GM19043 (cell line): ENCODE measurements at regions not wholly inside any gene's neighbourhood (a gene's known extent, or its start where the extent isn't known, plus 50 kb on each side); places are given as distances from the start of the nearest gene placed in this dataset.
"Not testable (repeated sequence)": the region's sequence is repeated elsewhere in the genome, so short reads cannot be mapped to it uniquely, and the experiment has no call there.

ENCODE experiments used
- ATAC-seq: cut with Tn5 transposase; IDR thresholded peaks from one replicate; pipeline ENCODE4 v1.9.1; 2021; ENCODE audit warnings: low read depth; ENCODE audit not compliant: unreplicated experiment

GRCh38 chr18:1774261-1774660 is 797.0 kb downstream of the METTL4 start:
- no peak for ATAC-seq

- no peak for ATAC-seq
Observed at GRCh38 chr18:1777843-1778242, 793.5 kb downstream of the METTL4 start.

- ATAC-seq, result no peak
Observed at GRCh38 chr18:1778496-1779178, 792.7 kb downstream of the METTL4 start.

GRCh38 chr18:1779587-1779986 is 791.7 kb downstream of the METTL4 start:
- ATAC-seq, result no peak

GRCh38 chr18:1784113-1784512 is 787.2 kb downstream of the METTL4 start:
- ATAC-seq, result no peak

- not testable (repeated sequence) for ATAC-seq
Observed at GRCh38 chr18:1785980-1786379, 785.3 kb downstream of the METTL4 start.

- ATAC-seq, result no peak
Observed at GRCh38 chr18:1796636-1797035, 774.7 kb downstream of the METTL4 start.

GRCh38 chr18:1797235-1797634 is 774.1 kb downstream of the METTL4 start:
- ATAC-seq, result no peak

- ATAC-seq, result no peak
Observed at GRCh38 chr18:1805521-1805920, 765.8 kb downstream of the METTL4 start.

- no peak for ATAC-seq
Observed at GRCh38 chr18:1806884-1807615, 764.3 kb downstream of the METTL4 start.

GRCh38 chr18:1811282-1811681 is 760.0 kb downstream of the METTL4 start:
- ATAC-seq, result no peak

- ATAC-seq, result no peak
Observed at GRCh38 chr18:1825296-1825695, 746.0 kb downstream of the METTL4 start.

- ATAC-seq, result no peak
Observed at GRCh38 chr18:1840878-1841277, 730.4 kb downstream of the METTL4 start.

- ATAC-seq, result no peak
Observed at GRCh38 chr18:1846640-1847039, 724.7 kb downstream of the METTL4 start.

GRCh38 chr18:1848716-1849115 is 722.6 kb downstream of the METTL4 start:
- no peak for ATAC-seq

GRCh38 chr18:1849386-1849785 is 721.9 kb downstream of the METTL4 start:
- no peak for ATAC-seq

GRCh38 chr18:1857281-1857680 is 714.0 kb downstream of the METTL4 start:
- ATAC-seq, result not testable (repeated sequence)

GRCh38 chr18:1861473-1861872 is 709.8 kb downstream of the METTL4 start:
- ATAC-seq, result no peak

GRCh38 chr18:1865869-1866268 is 705.4 kb downstream of the METTL4 start:
- ATAC-seq, result no peak

GRCh38 chr18:1872274-1872673 is 699.0 kb downstream of the METTL4 start:
- ATAC-seq, result no peak

GRCh38 chr18:1875219-1875618 is 696.1 kb downstream of the METTL4 start:
- ATAC-seq, result no peak

GRCh38 chr18:1884623-1885022 is 686.7 kb downstream of the METTL4 start:
- no peak for ATAC-seq
